Hindlimb muscle (tissue), 1 donor: ENCODE measurements at regions not wholly inside any gene's neighbourhood (a gene's known extent, or its start where the extent isn't known, plus 50 kb on each side); places are given as distances from the start of the nearest gene placed in this dataset.
"Not testable (repeated sequence)": the region's sequence is repeated elsewhere in the genome, so short reads cannot be mapped to it uniquely, and the experiment has no call there.

Source experiments
- DNase-seq: peaks from one replicate; pipeline ENCODE4 v3.0.0-alpha.2; 2013

DNA sequence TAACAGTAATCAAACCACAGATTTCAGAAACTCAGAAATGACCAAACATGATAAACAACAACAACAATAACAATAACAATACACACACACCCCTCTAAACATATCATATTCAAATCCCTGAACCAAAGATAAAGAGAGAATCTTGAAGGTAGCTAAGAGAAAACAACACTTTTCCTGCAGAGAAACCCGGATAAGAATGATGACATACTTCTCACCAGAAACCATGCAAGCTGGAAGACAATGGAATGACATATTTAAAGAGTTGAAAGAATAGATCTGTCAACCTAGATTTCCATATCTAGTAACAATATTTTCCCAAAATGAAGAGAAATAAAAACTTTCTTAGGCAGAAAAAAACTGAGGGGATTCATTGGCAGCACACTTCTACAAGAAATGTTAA is 138.1 kb downstream of the LIG4 start:
- DNase-seq = no peak

DNA sequence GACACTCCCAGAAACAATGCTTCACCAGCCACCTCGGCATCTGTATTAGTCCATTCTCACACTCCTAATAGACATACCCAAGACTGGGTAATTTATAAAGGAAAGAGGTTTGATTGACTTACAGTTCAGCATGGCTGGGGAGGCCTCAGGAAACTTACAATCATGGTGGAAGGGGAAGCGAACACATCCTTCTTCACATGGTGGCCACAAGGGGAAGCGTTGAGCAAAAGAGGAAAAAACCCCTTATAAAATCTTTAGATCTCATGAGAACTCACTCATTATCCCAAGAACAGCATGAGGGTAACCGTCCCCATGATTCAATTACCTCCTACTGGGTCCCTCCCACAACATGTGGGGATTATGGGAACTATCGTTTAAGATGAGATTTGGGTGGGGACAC is 140.9 kb downstream of the LIG4 start:
- DNase-seq = not testable (repeated sequence)

DNA sequence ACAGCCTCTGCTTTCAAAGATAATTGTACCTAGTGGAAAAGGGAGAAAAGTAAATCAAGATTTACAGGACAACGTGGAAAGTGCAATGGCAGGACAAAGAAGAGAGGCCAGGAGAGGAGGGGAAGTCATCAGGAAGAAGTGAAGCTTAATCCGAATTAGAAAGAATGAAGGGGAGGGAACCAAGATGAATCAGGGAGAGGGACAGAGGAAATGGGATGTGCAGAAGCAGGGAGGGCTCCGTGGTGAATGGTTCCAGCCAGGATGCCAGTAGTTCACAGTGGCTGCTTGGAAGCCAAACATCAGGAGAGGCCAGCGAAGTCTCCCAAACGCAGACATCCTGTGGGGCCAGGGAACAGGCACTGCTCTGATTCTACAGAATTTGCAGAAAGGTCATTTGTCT is 144.4 kb downstream of the LIG4 start:
- no peak for DNase-seq

DNA sequence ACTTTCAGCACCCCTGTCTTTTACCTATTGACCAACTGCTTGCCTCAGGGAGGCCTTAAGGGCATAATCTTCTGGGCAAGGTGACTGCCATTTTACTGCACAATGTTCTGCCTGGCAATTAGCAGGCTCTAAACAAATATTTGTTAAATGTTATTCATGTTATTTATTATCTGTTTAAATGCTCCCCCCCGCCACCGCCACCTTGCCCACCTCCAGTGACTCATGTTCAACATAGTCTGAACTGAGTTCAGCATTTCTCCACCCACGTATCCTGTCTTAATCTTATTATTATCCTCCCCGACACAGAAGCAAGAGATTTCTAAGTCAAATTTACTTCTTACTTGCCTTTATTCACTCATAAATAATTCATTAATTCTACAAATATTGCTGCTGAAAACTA is 144.8 kb downstream of the LIG4 start:
- DNase-seq = no peak

DNA sequence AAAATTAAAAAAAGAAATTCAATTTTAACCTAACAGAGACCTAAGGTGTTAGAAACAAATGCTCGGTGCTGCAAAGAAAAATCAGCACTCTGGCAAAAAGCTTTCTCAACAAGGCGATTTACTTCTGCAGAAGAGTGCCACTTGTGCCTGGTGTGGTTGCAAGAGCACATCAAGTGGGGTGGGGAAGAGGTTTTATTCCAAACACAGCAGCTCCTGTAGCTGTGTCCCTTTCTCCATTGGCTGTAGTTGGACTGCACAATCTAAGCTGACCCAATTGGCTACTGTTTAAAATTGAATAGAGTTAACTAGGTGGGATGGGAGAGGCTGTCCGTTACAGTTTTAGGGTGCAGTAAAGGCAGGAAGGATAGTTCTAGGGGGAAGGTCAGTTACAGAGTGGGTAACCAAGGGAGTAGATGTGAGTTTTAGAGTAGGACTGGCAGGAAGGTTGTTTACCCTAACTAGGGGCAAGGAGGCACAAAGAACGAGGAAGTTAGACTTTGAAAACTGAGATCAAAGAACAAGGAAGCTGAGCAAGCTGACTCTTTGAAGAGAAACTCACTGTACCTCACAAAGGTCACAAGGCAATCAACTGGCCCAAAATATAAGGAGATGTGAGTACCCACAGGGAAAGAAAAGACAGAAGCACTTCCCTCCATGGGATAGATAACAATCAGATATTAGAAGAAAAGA is 145.7 kb downstream of the LIG4 start:
- no peak for DNase-seq

DNA sequence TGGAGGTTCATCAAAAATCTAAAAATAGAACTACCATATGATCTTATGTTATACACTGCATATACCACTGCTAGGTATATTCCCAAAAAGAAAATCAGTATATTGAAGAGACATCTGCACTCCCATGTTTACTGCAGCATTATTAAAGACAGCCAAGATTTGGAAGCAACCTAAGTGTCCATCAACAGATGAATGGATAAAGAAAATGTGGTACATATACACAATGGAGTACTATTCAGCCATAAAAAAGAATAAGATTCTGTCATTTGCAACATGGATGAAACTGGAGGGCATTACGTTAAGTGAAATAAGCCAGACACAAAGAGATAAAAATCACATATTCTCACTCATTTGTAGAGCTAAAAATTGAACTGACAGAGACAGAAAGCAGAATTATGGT is 151.0 kb downstream of the LIG4 start:
- not testable (repeated sequence) for DNase-seq

DNA sequence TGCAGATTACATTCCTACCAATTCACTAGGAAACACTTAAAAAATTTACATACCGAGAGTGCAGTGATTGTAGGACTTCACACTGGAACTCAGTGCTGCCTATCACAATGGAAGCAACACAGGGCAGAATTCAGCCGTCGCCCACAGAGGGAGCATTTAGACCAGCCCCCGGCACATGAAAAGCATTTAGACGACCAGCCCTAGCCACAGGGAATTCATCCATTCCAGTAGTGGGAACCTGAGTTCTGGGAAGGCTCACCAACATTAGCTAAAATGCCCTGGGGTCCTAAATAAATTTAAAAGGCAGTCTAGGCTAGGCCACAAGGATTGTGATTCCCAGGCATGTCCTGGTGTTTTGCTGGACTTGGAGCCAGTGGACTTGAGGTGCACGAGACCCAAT is 155.2 kb downstream of the LIG4 start:
- no peak for DNase-seq

DNA sequence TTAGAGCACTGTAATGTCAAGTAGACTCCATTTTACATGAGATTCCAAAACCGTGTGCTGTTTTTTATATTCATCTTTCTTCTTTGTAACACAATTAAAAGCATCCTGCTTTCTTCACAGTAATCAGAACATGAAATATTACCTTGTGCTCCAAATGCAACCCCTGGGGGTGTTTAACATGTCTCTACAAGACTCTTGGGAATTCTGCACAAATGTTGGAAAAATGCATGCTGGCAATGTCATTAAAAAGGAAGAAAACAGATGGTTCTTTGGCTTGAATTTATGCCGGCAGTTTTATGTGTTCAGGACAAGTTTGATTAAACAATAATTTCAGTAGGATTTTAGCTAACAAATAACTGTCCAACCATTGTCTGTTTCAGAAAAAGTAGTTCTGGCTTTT is 159.1 kb downstream of the LIG4 start:
- DNase-seq = no peak

DNA sequence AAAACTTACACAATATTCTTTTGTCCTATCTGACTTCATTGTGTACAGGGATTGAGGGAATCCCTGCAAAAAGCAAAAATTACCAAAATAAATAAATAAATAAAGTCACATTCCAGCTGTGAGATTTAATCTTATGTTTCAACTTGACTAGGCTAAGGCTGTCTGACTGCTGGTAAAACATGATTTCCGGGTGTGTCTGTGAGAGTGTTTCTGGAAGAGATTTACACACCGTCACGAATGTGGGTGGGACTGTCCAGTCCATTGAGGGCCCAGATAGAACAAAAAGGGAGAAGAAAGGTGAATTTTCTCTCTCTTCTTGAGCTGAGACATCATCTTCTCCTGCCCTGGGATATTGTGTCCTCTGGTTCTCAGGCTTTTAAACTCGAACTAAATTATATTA is 166.1 kb downstream of the LIG4 start:
- DNase-seq = no peak

DNA sequence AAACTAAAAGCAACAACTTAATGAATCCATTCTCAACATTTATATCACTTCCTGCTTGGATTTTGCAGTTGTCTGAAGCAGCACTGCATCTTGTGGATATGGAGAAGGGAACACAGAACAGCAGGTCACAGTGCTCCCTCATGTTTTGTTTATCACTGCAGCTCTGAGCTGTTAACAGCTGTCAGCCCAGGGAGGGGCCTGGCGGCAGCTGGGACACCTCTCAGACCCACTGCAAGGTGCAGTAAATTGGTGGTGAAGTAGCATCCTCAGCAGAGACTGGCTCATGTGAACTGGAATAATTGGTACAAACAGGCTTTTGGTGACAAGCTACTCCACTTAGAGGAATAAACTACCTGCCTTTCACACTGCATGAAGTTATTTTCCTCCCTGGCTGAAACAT is 170.4 kb downstream of the LIG4 start:
- no peak for DNase-seq

DNA sequence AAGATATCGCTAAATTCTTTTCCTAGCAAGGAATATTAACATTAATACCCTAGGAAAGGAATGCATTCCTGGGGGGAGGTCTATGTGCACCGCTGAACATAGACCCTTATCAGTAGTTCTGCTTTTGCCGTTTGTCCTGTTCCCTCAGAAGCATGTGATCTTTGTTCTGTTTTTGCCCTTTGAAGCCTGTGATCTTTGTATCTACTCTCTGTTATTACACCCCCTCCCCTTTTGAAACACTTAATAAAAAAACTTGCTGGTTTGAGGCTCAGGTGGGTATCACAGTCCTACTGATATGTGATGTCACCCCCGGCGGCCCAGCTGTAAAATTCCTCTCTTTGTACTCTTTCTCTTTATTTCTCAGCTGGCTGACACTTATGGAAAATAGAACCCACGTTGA is 172.5 kb downstream of the LIG4 start:
- DNase-seq = not testable (repeated sequence)

DNA sequence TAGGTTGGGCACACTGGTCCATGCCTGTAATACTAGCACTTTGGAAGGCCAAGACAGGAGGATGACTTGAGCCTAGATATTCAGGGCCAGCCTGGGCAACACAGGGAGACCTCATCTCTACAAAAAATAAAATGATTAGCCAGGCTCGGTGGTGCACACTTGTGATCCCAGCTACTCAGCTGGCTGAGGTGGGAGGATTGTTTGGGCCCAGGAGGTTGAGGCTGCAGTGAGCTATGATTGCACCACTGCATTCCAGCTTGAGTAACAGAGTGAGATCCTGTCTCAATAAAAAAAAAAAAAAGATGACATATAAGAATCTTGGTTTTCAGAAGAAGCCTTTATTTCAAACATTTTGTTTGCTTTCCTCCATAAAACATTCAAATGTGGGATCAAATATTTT is 178.0 kb downstream of the LIG4 start:
- no peak for DNase-seq

DNA sequence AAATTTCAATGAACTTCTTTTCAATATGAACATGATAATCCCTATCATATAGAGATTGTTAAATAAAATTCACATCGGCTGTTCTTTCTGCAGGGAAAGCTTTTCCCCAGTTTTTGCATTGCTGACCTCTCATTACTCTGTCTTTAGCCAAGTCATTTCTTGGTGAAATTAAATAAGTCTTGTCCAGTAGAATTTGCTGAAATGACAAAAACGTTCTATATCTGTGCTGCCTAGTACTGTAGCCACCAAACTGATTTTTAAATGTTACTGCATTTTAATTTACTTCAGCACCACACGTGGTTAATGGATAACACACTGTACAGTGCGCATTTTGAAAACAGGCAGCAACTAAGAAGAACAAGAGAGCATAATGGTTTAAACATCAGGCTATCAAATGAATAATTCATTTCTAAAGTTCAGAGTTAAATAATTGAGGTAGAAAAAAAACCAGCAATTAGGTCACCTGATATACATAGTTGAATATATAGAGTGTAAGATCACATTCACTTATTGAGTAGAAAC is 178.9 kb downstream of the LIG4 start:
- DNase-seq = no peak

DNA sequence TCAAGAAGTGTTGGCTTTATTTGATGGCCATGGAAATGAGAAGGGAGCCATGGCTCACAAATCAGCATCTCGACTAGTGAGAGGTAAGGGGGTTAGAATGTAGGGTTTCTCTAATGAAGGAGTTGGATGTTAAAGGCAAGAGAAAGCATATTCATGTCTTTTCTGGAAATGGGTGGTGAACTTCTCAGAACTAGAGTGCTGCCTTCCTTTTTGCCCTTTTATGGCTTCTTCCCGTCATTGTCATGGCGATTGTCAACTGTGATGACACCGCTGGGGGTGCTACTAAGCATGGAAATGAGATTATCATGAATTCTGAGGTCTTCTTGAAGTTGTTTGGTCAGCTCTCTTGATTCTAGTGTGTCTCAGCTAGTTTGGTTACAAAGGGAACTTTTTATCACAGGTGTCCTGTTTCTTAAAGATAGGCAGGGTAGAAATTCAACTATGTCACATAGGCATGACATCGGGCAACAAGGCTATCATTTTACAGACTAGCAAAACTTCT is 180.4 kb downstream of the LIG4 start:
- no peak for DNase-seq

DNA sequence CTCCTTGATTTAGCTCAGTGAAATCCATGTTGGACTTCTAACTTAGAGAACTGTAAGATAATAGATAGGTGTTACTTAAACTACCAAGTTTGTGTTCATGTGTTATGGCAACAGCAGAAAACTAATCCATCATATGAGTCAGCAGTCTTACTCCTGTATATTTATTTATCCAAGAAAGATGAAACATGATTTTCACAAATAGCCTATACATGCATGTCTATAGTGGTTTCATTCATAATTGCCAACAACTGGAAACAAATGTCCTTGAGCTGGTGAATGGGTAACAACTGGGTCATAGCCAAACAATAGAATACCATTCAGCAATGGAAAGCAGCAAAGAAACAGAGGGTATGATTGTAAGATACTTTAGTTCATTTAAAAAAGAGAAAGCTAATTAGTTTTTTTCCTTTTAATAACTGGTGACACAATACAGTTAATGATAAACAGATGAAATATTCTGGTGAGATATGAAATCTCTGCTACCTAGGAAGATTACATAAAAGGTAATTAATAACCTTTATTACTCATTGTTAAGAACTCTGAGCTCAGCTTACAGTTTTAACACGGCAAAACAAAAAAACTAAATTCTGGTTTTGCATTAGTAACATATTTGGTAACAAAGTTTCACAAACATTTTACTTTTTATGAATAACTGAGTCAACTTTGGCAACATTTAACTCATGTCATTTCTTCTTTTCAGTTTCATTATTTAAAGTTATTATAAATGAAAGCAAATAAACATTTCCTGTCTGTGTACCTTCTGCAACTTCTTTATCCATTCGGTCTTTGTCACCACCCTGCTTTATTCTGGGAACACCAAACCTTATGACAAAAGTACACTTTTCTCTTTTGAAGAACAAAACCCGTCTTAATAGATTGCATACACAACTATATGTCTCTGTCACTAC is 181.3 kb downstream of the LIG4 start:
- DNase-seq = no peak

DNA sequence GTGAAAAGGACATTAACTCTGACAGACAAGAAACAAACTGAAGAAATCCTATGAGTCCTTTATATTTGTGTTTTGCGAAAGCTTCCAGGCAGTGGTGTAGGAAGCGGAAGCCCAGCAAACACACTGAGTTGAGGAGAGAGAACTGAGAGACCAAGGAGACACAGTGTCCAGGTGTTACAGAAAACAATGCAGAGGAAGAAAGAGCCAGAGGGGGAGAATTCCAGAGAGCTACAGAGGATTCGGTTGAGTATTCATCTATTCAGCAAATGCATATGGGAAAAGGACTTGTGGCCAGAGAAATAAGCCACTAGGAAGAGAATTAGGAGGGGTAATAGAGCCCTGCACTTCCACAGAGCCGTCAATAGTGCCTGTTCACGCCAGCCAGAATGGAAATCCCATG is 183.5 kb downstream of the LIG4 start:
- DNase-seq = no peak

DNA sequence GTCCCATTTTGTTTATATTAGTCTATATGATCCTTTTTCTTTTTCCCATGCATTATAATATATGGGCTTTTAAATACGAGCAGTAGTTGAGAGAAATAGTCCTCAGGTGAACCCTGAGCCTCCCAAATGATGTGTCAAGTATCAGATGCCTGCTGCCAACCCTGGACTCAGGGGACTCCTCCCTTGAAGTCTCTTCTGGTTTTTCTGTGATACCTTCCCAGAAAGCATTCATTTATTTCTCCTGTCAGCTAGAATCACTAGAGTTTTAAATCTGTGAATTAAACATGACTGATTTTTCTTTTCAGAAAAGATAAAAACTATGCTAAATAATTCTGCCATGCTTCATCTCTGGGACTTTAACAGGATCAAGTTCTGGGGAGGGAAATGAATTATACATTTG is 184.6 kb downstream of the LIG4 start:
- no peak for DNase-seq

DNA sequence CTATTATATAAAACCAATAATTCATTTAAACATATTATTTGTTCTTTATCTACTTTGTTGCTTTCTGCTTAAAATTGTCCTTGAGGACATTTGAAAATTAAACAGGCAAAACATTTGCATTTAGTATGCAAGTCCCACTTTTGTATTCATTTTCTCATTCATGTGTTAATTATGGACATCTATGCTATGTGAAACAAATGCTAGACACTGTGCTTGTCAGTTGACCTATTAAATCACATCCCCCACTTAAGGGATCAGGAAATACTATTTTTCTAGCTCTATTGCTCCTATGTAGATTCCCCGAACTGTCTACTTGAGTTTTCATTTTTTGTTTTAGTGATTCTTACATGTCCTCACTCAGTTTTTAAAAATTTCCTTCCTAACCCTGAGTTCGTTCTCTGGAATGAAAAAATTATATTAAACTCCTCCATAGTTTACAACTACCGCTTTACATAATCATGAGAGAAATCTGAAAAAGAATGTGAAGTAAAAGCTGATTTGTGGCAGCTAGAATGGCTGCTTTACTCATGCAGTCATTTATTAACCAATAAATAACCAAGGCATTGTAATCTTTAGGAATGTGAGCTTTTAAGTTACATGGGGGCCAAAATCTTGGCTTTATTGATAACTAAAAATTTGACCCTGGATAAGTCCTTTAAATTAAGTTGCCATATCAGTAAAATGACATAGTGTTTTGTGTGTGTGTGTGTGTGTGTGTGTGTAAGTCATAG is 188.5 kb downstream of the LIG4 start:
- DNase-seq = no peak

DNA sequence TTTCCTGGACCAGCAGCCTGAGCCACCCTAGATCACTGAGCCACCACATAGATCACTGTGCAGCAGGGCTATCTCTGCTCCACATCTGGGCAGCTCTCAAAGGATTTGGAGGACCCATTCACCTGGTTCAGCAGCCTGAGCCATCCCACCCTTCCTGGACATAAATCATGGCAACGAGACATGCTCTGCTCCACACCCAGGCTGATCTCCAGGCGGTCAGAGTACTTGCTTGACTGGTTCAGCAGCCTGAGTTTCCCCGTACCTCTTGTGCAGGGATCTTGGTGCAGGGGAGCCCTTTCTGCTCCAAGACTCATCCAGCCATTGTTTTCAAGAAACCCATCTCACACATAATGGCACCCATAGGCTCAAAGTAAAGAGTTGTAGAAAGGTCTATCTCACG is 195.3 kb downstream of the LIG4 start:
- no peak for DNase-seq

DNA sequence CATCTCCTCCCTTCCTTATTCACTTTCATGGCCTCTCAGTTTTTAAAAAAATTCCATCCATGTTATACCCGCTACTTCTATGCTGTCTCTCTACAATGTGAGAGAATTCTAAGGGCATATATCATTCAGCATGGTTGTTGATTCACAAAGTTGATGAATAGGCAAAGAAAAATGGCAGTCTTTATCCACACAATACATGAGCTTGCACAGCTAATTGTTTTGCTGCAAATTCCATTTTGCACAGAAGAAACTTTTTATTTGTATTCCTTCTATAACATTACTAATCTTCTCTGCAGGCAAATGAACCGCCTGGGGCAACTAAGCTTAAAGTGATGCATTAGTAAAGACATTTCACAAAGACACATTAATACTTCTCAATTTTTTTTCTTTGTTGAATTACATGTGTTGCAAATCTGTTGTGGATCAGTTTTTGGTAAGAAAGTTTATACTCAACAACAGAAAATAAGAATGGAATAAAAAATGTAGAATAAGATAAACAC is 196.9 kb downstream of the LIG4 start:
- no peak for DNase-seq

DNA sequence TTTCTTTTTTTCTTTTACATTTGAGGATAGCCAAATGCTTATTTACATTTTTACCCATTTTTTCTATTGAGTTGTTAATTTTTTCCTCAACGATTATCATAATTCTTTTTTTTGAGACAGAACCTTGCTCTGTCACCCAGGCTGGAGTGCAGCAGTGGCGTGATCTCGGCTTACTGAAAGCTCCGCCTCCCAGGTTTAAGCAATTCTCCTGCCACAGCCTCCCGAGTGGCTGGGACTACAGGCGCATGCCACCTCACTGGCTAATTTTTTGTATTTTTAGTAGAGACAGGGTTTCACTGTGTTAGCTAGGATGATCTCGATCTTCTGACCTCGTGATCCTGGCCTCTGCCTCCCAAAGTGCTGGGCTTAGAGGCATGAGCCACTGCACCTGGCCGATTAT is 208.7 kb downstream of the LIG4 start:
- no peak for DNase-seq

DNA sequence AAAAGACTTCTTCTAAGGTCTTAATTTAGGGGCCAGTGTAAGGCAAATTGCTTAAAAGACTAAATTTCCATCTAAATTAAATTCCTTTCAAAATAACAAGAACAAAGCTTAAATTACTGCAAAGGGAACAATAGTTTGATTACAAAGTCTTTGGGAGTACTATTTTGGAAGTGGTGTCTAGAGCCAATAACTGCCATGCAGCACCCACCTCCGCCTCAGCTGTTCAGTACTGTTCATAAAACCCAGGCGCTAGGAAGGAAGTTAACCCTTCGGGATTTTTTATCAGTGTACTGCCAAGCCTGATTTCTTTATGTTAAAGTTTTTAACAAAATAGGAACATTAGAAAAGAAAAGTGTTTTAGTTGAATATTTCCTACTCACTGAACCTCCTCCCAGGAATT is 210.1 kb downstream of the LIG4 start:
- no peak for DNase-seq

DNA sequence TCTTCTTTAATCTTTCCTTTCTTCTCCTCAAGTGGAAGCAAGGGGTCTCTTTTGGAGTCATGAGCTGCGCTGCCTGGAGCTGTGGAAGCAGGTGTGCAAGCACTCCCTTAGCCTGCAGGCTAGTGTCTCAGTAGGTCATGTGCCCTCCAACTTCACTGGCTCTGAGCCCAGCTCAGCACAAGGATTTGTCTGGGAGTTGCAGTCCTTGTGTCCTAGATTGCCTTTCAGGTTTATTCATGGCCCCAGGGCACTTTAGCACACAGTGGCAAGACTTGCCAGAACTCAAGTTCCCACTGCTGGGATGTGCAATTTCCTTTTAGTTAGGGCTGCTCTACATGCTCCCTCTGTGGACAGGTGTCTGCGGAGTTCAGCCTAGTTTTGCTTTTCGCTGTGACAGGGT is 211.7 kb downstream of the LIG4 start:
- no peak for DNase-seq
